ENCODE measurements at regions not wholly inside any gene's neighbourhood (a gene's known extent, or its start where the extent isn't known, plus 50 kb on each side); places are given as distances from the start of the nearest gene placed in this dataset.

DNA sequence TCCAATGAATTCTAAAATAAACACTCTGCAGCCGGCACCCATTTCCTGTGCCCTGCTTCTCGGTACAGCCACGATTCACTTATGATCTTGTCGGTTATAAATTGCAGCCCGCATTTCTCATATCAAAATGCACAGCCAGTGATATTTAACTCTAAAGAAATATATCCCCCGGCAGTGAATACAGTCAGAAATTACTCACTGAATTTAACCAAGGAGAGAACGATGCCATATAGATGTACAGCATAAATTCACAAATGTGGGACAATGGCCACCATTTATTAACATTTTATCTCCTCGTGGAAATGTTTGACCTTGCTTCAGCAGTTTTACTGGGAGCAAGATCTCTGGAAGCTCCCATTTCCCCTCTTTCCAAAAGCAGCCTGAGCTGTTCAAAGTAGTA lies 1517.8 kb downstream of the BRD1 start:
- Histone ChIP-seq H3K4me2 (ENCODE audit: low read depth, low read length) (no peak overlapping the region), H4K20me1 (ENCODE audit: insufficient read depth, low read length) (no peaks in the 10 kb centered on the region), H3K4me3 (ENCODE audit: low read length) (no peak overlapping the region), H3K4me1 (ENCODE audit: low read length) (no peaks in the 10 kb centered on the region), H3K79me2 (ENCODE audit: low read length) (no peaks in the 10 kb centered on the region), H3K27me3 (replicated peaks; ENCODE audit: insufficient read depth, low read length) (no peaks in the 10 kb centered on the region), H3K27ac (ENCODE audit: low read length) (no peak overlapping the region), H3K9ac (ENCODE audit: low read length) (no peak overlapping the region), H3K9me3 (replicated peaks; ENCODE audit: insufficient read depth, low read length) (no peaks in the 10 kb centered on the region), H3F3A (ENCODE audit: insufficient read depth, low read length) (no peaks in the 10 kb centered on the region), H3K36me3 (replicated peaks; ENCODE audit: insufficient read depth, low read length) (no peaks in the 10 kb centered on the region), H2AFZ (ENCODE audit: low read length) (no peak overlapping the region), H3K9me2 (replicated peaks; ENCODE audit: insufficient read depth, low read length) (no peaks in the 10 kb centered on the region)
- no peak for TF ChIP-seq EZH2 (optimal IDR thresholded peaks at IDR 0.05; ENCODE audit: low read depth, low read length)
- no peak for TF ChIP-seq CTCF (IDR thresholded peaks at IDR 0.05; ENCODE audit: low read length)
- no peak for TF ChIP-seq EZH2phosphoT487 (IDR thresholded peaks at IDR 0.05; ENCODE audit: low read length)
- no peak for DNase-seq

DNA sequence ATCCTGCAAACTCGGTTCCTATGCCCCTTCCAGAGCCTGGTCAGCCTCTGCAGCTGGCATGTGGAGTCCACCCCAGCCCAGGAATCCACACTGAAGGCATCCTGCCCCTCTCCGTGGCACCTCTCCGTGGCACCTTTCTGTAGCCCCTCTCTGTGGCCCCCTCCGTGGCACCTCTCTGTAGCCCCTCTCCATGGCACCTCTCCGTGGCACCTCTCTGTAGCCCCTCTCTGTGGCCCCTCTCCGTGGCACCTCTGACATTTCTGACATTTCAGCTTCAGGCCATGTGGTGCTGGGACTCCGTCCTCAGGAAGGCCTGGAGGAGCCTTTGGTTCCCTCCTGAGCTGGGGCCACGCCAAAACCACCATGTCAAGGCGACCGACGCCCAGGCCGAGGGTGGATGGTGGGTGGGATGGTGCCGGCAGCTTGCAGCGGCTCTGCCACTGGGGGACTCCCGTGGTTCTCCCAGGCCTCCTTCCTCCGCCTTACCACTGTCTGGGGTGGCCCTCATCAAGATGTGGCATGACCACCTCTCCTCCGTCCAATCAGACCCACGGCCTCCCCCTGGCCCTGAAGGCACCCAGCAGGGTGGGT lies 1518.5 kb downstream of the BRD1 start:
- Histone ChIP-seq H2AFZ (ENCODE audit: low read length) (no peak overlapping the region), H3K9me3 (replicated peaks; ENCODE audit: insufficient read depth, low read length) (no peaks in the 10 kb centered on the region), H3K9me2 (replicated peaks; ENCODE audit: insufficient read depth, low read length) (no peaks in the 10 kb centered on the region), H4K20me1 (ENCODE audit: insufficient read depth, low read length) (no peaks in the 10 kb centered on the region), H3K9ac (ENCODE audit: low read length) (no peak overlapping the region), H3K36me3 (replicated peaks; ENCODE audit: insufficient read depth, low read length) (no peaks in the 10 kb centered on the region), H3K4me1 (ENCODE audit: low read length) (no peaks in the 10 kb centered on the region), H3K27ac (ENCODE audit: low read length) (no peak overlapping the region), H3K4me3 (ENCODE audit: low read length) (no peak overlapping the region), H3K79me2 (ENCODE audit: low read length) (no peaks in the 10 kb centered on the region), H3F3A (ENCODE audit: insufficient read depth, low read length) (no peaks in the 10 kb centered on the region), H3K27me3 (replicated peaks; ENCODE audit: insufficient read depth, low read length) (no peaks in the 10 kb centered on the region), H3K4me2 (ENCODE audit: low read depth, low read length) (no peak overlapping the region)
- TF ChIP-seq EZH2phosphoT487 (IDR thresholded peaks at IDR 0.05; ENCODE audit: low read length) (no peak), EZH2 (optimal IDR thresholded peaks at IDR 0.05; ENCODE audit: low read depth, low read length) (no peak), CTCF (IDR thresholded peaks at IDR 0.05; ENCODE audit: low read length) (no peak)
- no peak for DNase-seq

GRCh38 chr22:48307931-48308330 lies 1519.7 kb downstream of the BRD1 start:
- Histone ChIP-seq H3K4me1 (ENCODE audit: low read length) (no peaks in the 10 kb centered on the region), H3K36me3 (replicated peaks; ENCODE audit: insufficient read depth, low read length) (no peaks in the 10 kb centered on the region), H3K27me3 (replicated peaks; ENCODE audit: insufficient read depth, low read length) (no peaks in the 10 kb centered on the region), H3K9me2 (replicated peaks; ENCODE audit: insufficient read depth, low read length) (no peaks in the 10 kb centered on the region), H3F3A (ENCODE audit: insufficient read depth, low read length) (no peaks in the 10 kb centered on the region), H2AFZ (ENCODE audit: low read length) (no peak overlapping the region), H3K4me3 (ENCODE audit: low read length) (no peak overlapping the region), H3K79me2 (ENCODE audit: low read length) (no peaks in the 10 kb centered on the region), H3K9me3 (replicated peaks; ENCODE audit: insufficient read depth, low read length) (no peaks in the 10 kb centered on the region), H3K9ac (ENCODE audit: low read length) (no peak overlapping the region), H4K20me1 (ENCODE audit: insufficient read depth, low read length) (no peaks in the 10 kb centered on the region), H3K27ac (ENCODE audit: low read length) (no peak overlapping the region), H3K4me2 (ENCODE audit: low read depth, low read length) (no peak overlapping the region)
- DNase-seq: no peak
- TF ChIP-seq EZH2 (optimal IDR thresholded peaks at IDR 0.05; ENCODE audit: low read depth, low read length) (no peak), CTCF (IDR thresholded peaks at IDR 0.05; ENCODE audit: low read length) (no peak), EZH2phosphoT487 (IDR thresholded peaks at IDR 0.05; ENCODE audit: low read length) (no peak)

Measured in MM.1S (cell line).